HFF-Myc (cell line): ENCODE measurements at regions not wholly inside any gene's neighbourhood (a gene's known extent, or its start where the extent isn't known, plus 50 kb on each side); places are given as distances from the start of the nearest gene placed in this dataset.

Experiments
- DNase-seq: peaks from one replicate; pipeline ENCODE4 v3.0.0-alpha.2; 2011; ENCODE audit warnings: low read depth; ENCODE audit errors: extremely low read depth
- H3K4me3 ChIP-seq: replicated peaks from 2 replicates; pipeline ENCODE4 v1.5.1; 2011; ENCODE audit warnings: low read depth, mild to moderate bottlenecking, control low read depth, low read length
- TF ChIP-seq, protein P1 (sequence below): IDR thresholded peaks from 2 replicates; pipeline ENCODE4 v1.5.1; 2012; ENCODE audit warnings: mild to moderate bottlenecking, low read depth, low read length, control low read depth; ENCODE audit errors: missing control alignments

DNA sequence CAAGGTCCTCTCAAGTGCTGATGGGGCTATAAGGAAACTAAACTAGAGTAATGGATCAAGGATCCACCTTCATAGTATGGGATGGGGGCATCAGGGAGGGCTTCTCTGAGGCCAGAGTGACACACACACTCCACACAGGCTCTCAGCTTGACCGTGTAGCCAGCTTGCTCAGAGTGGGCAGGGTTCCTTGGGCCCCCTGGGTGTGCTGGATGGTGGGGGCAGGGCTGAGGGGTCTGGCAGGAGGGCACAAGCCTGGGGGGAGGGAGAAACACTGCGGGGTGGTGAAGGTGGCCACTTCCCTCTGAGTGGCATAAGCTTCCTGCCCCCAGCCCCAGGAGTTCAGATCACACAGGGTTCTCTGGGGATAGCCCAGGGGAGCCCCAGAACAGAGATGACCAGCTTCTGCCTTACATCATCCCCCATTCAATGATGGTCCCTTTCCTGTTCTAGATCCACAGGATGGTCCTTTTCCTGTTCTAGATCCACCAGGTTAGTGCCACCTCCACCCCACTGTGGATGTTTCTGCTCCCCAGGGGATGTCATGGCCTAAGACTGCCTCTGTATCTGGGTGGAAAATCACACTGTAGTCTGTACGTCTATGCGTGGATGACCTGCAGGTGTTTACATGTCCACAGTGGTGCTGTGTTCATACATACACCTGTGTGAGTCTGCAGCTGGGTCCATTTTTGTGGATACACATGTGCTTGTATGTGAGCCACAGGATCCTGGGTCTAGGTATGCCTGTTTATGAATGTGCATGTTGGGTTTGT, 525.0 kb downstream of the PTPRU start:
- H3K4me3 ChIP-seq = no peak overlapping the region
- TF ChIP-seq, protein P1, sequence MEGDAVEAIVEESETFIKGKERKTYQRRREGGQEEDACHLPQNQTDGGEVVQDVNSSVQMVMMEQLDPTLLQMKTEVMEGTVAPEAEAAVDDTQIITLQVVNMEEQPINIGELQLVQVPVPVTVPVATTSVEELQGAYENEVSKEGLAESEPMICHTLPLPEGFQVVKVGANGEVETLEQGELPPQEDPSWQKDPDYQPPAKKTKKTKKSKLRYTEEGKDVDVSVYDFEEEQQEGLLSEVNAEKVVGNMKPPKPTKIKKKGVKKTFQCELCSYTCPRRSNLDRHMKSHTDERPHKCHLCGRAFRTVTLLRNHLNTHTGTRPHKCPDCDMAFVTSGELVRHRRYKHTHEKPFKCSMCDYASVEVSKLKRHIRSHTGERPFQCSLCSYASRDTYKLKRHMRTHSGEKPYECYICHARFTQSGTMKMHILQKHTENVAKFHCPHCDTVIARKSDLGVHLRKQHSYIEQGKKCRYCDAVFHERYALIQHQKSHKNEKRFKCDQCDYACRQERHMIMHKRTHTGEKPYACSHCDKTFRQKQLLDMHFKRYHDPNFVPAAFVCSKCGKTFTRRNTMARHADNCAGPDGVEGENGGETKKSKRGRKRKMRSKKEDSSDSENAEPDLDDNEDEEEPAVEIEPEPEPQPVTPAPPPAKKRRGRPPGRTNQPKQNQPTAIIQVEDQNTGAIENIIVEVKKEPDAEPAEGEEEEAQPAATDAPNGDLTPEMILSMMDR = no peak
- no peak for DNase-seq

DNA sequence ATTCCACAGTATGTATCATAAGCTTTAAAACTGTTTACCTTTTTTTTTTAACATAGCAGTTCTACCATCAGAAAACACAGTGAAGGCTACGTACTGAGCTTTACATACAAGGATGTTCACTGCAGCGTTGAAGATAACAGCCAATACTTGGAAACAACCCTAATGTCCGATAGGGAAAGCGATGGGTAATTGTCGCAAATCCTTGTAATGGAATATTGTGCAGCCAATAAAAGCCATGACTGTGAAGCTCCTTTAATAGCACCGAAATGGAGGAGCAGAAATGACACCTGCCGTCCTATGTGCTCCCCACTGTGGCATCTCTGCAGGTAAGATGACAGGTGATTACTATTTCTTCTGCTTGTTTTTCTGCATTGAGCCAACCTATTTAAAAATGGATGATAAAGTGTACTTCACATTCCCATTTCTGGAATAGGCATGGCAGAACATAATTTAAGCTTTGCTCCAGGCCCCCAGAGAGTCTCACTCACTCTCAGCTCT, 523.8 kb downstream of the PTPRU start:
- H3K4me3 ChIP-seq = no peak overlapping the region
- TF ChIP-seq, protein P1 = no peak
- DNase-seq = no peak

DNA sequence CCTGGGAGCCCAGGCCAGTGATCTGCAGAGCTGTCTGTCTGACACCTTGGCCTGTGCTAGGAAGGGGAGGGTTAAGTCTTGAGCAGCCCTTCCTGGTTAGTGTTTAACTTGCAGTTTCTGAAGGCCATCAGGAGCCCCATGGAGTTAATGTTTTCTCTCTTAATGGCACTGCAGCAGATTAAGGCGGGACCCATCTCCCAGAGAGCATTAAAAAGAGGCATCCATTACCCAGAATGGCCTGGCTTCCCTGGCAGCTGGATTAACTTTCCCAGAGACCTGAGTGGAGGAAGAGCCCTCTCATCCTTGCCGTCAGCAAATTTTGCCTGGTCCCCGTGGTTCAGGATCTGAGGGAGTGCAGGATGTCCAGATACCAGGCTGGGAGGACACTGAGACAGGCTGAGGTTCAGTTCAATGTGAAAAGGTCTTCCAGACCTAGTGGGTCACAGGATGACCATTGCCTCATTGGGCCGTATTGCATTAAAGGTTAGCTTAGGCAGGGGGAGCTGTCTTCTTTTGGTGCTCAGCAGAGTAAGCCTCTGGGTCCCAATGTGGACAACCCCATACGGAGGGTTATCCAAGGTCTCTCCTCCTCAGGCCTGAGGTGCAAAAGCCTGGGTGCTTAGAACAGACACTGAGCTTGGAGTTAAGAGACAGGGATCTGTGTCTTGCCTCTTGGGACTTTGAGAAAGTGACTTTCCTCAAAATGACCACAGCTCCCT, 522.6 kb downstream of the PTPRU start:
- TF ChIP-seq, protein P1 = no peak
- DNase-seq = no peak
- H3K4me3 ChIP-seq = no peak overlapping the region

DNA sequence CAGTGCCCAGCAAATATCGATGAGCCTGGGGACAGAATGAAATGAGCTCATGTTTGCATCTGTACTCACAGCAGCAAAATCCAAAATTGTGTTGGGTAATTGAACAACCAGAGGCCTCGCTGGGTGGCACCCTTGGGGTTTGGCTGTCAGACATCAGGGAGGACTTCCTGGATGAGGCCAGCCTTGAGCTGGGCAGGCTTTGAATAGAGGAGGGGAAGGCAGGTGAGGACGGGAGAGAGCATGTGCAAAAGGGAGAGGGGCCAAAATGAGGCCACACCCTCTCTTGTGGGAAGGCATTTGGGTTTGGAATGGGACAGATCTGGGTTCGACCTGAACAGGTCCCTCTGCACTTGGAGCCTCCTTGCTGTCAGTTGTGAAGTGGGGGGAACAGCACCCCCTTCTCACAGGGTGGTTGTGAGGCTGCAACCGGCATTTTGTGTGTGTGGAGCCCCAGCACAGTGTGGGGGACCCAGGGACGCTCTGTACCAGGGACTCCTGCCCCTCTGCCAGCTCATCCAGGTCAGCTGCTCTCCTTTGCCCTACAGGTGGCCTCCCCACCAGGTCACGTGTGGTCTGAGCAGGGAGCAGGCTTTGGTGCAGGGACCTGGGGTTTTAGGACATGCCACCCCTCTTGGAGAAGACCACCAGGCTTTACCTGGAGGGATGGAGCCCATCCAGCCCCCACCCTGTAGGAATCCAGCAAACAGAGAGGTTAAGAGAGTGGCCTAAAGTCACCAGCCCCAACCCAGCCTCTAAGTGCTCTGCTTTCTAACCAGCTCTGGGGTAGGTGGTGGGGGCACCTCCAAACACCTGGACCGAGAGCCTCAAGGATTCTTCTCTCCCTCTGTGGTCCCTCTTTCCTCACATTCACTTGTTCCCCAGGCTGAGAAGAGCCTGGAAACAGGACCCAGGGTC, 521.8 kb downstream of the PTPRU start:
- TF ChIP-seq, protein P1 = no peak
- no peak for DNase-seq
- no peak overlapping the region for H3K4me3 ChIP-seq

DNA sequence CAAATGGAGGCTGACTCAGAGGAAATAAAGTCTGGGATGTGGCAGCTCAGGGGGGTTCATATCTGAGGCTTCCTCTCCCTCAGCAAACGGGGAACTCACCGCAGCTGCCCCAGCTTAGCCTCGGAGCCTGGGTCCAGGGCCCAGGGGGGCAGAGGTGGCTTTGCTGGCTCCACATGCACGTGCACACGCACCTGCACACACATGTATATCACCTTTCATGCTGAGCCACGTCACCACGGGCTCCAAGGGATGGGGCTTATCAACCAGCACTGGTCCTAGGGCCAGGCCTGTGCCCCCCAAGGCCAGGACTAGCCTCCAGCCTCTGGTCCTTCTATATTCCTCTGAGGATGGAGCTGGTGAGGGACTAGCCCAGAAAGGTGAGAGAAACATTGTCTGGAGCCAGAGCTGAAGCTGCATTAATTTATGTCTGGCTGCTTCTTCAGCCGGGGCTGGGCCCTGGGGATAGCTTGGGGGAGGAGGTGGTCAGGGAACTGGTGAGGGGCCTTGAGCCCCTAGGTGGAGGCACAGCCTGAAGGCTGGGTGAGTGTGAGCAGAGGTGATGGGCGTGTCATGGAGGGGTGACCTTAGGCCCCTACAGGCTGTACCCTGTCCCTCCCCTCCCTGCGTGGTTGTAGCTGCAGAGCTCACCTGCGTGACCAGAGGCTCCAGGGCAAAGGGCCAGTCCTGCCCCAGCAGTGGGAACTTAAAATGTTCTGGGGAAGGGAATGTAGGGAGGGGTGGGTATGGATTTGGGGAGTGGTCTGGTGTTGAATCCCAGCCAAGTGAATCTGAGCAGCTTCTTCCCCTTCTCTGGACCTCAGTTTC, 520.8 kb downstream of the PTPRU start:
- H3K4me3 ChIP-seq = no peak overlapping the region
- TF ChIP-seq, protein P1 = no peak
- DNase-seq = no peak

DNA sequence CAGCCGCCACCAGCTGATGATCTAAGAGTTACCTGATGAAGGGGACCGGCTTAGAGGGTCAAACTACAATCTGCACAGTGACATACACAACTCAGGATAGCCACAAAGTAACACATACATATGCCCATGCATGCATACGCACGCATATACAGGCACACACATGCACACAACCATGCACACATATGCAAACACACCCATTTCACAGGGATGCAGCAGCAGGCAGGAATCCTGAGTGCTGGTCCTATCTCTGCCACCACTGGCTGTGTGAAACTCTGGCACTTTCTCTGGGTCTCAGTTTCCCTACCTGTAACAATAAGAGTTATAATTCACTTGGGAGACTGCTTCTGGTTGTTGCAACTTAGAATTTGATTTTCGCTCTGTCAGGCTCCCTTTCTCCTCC, 520.2 kb downstream of the PTPRU start:
- TF ChIP-seq, protein P1 = no peak
- H3K4me3 ChIP-seq = no peak overlapping the region
- no peak for DNase-seq
